Trophoblast cell (in vitro differentiated cells and primary cell): ENCODE measurements at regions not wholly inside any gene's neighbourhood (a gene's known extent, or its start where the extent isn't known, plus 50 kb on each side); places are given as distances from the start of the nearest gene placed in this dataset.

Experiments
- DNase-seq, 2 donors: peaks; one replicate each; pipeline ENCODE4 v3.0.0-alpha.2; 2016
- H2AFZ ChIP-seq: 2 replicates; pipeline ENCODE4 v1.6.1; 2013; ENCODE audit warnings: low read length, moderate library complexity, mild to moderate bottlenecking; ENCODE audit not compliant: insufficient read depth, poor library complexity
- H2AK5ac ChIP-seq: 2 replicates; pipeline ENCODE4 v1.6.1; 2013; ENCODE audit warnings: mild to moderate bottlenecking, low read length
- H2BK120ac ChIP-seq: 2 replicates; pipeline ENCODE4 v1.6.1; 2013; ENCODE audit warnings: low read length, mild to moderate bottlenecking, moderate library complexity; ENCODE audit not compliant: insufficient read depth, poor library complexity
- H2BK12ac ChIP-seq: 2 replicates; pipeline ENCODE4 v1.6.1; 2013; ENCODE audit warnings: mild to moderate bottlenecking, low read length, moderate library complexity
- H2BK5ac ChIP-seq: 2 replicates; pipeline ENCODE4 v1.6.1; 2013; ENCODE audit warnings: low read length, low read depth, moderate library complexity, mild to moderate bottlenecking; ENCODE audit not compliant: poor library complexity
- H3K14ac ChIP-seq: 2 replicates; pipeline ENCODE4 v1.6.1; 2013; ENCODE audit warnings: mild to moderate bottlenecking, low read length
- H3K18ac ChIP-seq: 2 replicates; pipeline ENCODE4 v1.6.1; 2013; ENCODE audit warnings: mild to moderate bottlenecking, low read length
- H3K23ac ChIP-seq: 2 replicates; pipeline ENCODE4 v1.6.1; 2013; ENCODE audit warnings: low read length
- H3K27ac ChIP-seq: 2 replicates; pipeline ENCODE4 v1.5.1; 2013; ENCODE audit warnings: low read depth, mild to moderate bottlenecking, inconsistent platforms, low read length, moderate library complexity
- H3K27me3 ChIP-seq: 2 replicates; pipeline ENCODE4 v1.6.1; 2013; ENCODE audit warnings: inconsistent platforms, mild to moderate bottlenecking, low read length, moderate library complexity; ENCODE audit not compliant: insufficient read depth
- H3K36me3 ChIP-seq, 2 experiments: 1 replicate in 1 of 2; 2 replicates in 1 of 2; pipeline ENCODE4 v1.6.1; 2013; ENCODE audit warnings: low read length in 2 of 2, mild to moderate bottlenecking in 2 of 2, moderate library complexity in 1 of 2; ENCODE audit not compliant: insufficient read depth in 2 of 2, control insufficient read depth in 1 of 2
- H3K4ac ChIP-seq: 2 replicates; pipeline ENCODE4 v1.6.1; 2013; ENCODE audit warnings: low read depth, mild to moderate bottlenecking, low read length, moderate library complexity
- H3K4me1 ChIP-seq, 2 experiments: 1 replicate in 1 of 2; 2 replicates in 1 of 2; pipeline ENCODE4 v1.6.1; 2013; ENCODE audit warnings: low read length in 2 of 2, mild to moderate bottlenecking in 2 of 2, moderate library complexity in 1 of 2; ENCODE audit not compliant: insufficient read depth in 2 of 2, control insufficient read depth in 1 of 2
- H3K4me2 ChIP-seq: 2 replicates; pipeline ENCODE4 v1.6.1; 2013; ENCODE audit warnings: inconsistent platforms, mild to moderate bottlenecking, low read length, moderate library complexity
- H3K4me3 ChIP-seq: 2 replicates; pipeline ENCODE4 v1.5.1; 2013; ENCODE audit warnings: mild to moderate bottlenecking, low read depth, low read length, inconsistent platforms
- H3K79me1 ChIP-seq: one replicate; pipeline ENCODE4 v1.6.1; 2013; ENCODE audit warnings: low read length
- H3K79me2 ChIP-seq: 2 replicates; pipeline ENCODE4 v1.6.1; 2013; ENCODE audit warnings: low read length, mild to moderate bottlenecking; ENCODE audit not compliant: control insufficient read depth, insufficient read depth, poor library complexity
- H3K9ac ChIP-seq: 2 replicates; pipeline ENCODE4 v1.6.1; 2013; ENCODE audit warnings: mild to moderate bottlenecking, low read length
- H3K9me3 ChIP-seq: 2 replicates; pipeline ENCODE4 v1.6.1; 2013; ENCODE audit warnings: low read depth, mild to moderate bottlenecking, control low read depth, inconsistent platforms, low read length; ENCODE audit not compliant: insufficient read depth
- H4K12ac ChIP-seq: 2 replicates; pipeline ENCODE4 v1.6.1; 2013; ENCODE audit warnings: low read depth, mild to moderate bottlenecking, low read length, moderate library complexity
- H4K8ac ChIP-seq: 2 replicates; pipeline ENCODE4 v1.6.1; 2013; ENCODE audit warnings: low read depth, mild to moderate bottlenecking, low read length, moderate library complexity
- H4K91ac ChIP-seq: one replicate; pipeline ENCODE4 v1.6.1; 2013; ENCODE audit warnings: low read depth, mild to moderate bottlenecking, low read length, moderate library complexity
- WGBS: extraction: QIAGEN DNeasy Blood & Tissue Kit; methylation state at CpG from one replicate; pipeline ENCODE4 v1.1.7; 2013; ENCODE audit warnings: missing lambda C conversion rate; ENCODE audit not compliant: insufficient read length, insufficient coverage; ENCODE audit errors: extremely low coverage; 5-methylcytosine and 5-hydroxymethylcytosine counted together

- no peak overlapping the region for H4K8ac ChIP-seq
- no peak overlapping the region for H3K4me2 ChIP-seq
- no peaks in the 10 kb centered on the region for H3K27me3 ChIP-seq
- H3K4ac ChIP-seq, result no peak overlapping the region
- H2AFZ ChIP-seq, result no peak overlapping the region
- no peak overlapping the region for H2BK12ac ChIP-seq
- no peak overlapping the region for H3K14ac ChIP-seq
- no peaks in the 10 kb centered on the region for H3K79me2 ChIP-seq
- H3K4me1 ChIP-seq, result no peaks in the 10 kb centered on the region
- H3K23ac ChIP-seq, result no peak overlapping the region
- no peak overlapping the region for H3K4me3 ChIP-seq
- H3K9ac ChIP-seq, result no peak overlapping the region
- DNase-seq, result no peak
- no peak overlapping the region for H3K18ac ChIP-seq
- no peaks in the 10 kb centered on the region for H3K79me1 ChIP-seq
- no peak overlapping the region for H4K91ac ChIP-seq
- no peaks in the 10 kb centered on the region for H3K9me3 ChIP-seq
- no peak overlapping the region for H2BK120ac ChIP-seq
- H2AK5ac ChIP-seq, result no peak overlapping the region
- no peak overlapping the region for H3K27ac ChIP-seq
- no peak overlapping the region for H2BK5ac ChIP-seq
- no peaks in the 10 kb centered on the region for H3K36me3 ChIP-seq
- WGBS, result no CpG with 5 or more reads among the region's 2 CpGs
- no peak overlapping the region for H4K12ac ChIP-seq
These were observed 154.9 kb downstream of the GLUL start for GRCh38 chr1:182236651-182237077.

GRCh38 chr1:182235952-182236650 lies 155.5 kb downstream of the GLUL start:
- Histone ChIP-seq H3K4me1 (no peaks in the 10 kb centered on the region), H2AK5ac (no peak overlapping the region), H3K4me2 (no peak overlapping the region), H3K27ac (no peak overlapping the region), H4K8ac (no peak overlapping the region), H3K36me3 (no peaks in the 10 kb centered on the region), H3K14ac (no peak overlapping the region), H2BK12ac (no peak overlapping the region), H2AFZ (no peak overlapping the region), H3K27me3 (no peaks in the 10 kb centered on the region), H2BK5ac (no peak overlapping the region), H3K79me2 (no peaks in the 10 kb centered on the region), H2BK120ac (no peak overlapping the region), H4K12ac (no peak overlapping the region), H3K4ac (no peak overlapping the region), H3K9me3 (no peaks in the 10 kb centered on the region), H3K9ac (no peak overlapping the region), H3K79me1 (no peaks in the 10 kb centered on the region), H3K23ac (no peak overlapping the region), H4K91ac (no peak overlapping the region), H3K4me3 (no peak overlapping the region), H3K18ac (no peak overlapping the region)
- no CpG with 5 or more reads among the region's 11 CpGs for WGBS
- no peak for DNase-seq

GRCh38 chr1:182235604-182235951 lies 156.0 kb downstream of the GLUL start:
- Histone ChIP-seq H4K91ac (no peak overlapping the region), H4K8ac (no peak overlapping the region), H2BK120ac (no peak overlapping the region), H4K12ac (no peak overlapping the region), H2AFZ (no peak overlapping the region), H3K36me3 (no peaks in the 10 kb centered on the region), H2AK5ac (no peak overlapping the region), H3K27ac (no peak overlapping the region), H3K27me3 (no peaks in the 10 kb centered on the region), H2BK12ac (no peak overlapping the region), H3K79me2 (no peaks in the 10 kb centered on the region), H3K79me1 (no peaks in the 10 kb centered on the region), H3K4me2 (no peak overlapping the region), H3K4me1 (no peaks in the 10 kb centered on the region), H3K9ac (no peak overlapping the region), H3K4me3 (no peak overlapping the region), H2BK5ac (no peak overlapping the region), H3K23ac (no peak overlapping the region), H3K9me3 (no peaks in the 10 kb centered on the region), H3K14ac (no peak overlapping the region), H3K18ac (no peak overlapping the region), H3K4ac (no peak overlapping the region)
- no peak for DNase-seq
- WGBS, result no CpG with 5 or more reads among the region's 2 CpGs

GRCh38 chr1:182229921-182230491 lies 161.6 kb downstream of the GLUL start:
- WGBS, result no CpG with 5 or more reads among the region's 4 CpGs
- Histone ChIP-seq H4K91ac (no peak overlapping the region), H3K9me3 (no peaks in the 10 kb centered on the region), H3K4me1 (peaks cover 0 to 3% of the 10 kb centered on the region in 2 experiments), H3K4me3 (no peak overlapping the region), H3K36me3 (no peaks in the 10 kb centered on the region), H3K4ac (no peak overlapping the region), H3K4me2 (no peak overlapping the region), H3K9ac (no peak overlapping the region), H2BK120ac (no peak overlapping the region), H3K18ac (no peak overlapping the region), H3K14ac (no peak overlapping the region), H2BK12ac (no peak overlapping the region), H4K12ac (no peak overlapping the region), H2AFZ (no peak overlapping the region), H3K79me1 (no peaks in the 10 kb centered on the region), H4K8ac (no peak overlapping the region), H3K23ac (no peak overlapping the region), H3K27me3 (no peaks in the 10 kb centered on the region), H3K79me2 (no peaks in the 10 kb centered on the region), H2AK5ac (no peak overlapping the region), H3K27ac (no peak overlapping the region), H2BK5ac (no peak overlapping the region)
- DNase-seq, result no peak
